Endometrium (tissue), 2 donors: ENCODE measurements at regions not wholly inside any gene's neighbourhood (a gene's known extent, or its start where the extent isn't known, plus 50 kb on each side); places are given as distances from the start of the nearest gene placed in this dataset.
"Not testable (repeated sequence)": the region's sequence is repeated elsewhere in the genome, so short reads cannot be mapped to it uniquely, and the experiment has no call there.

Experiments
- FAIRE-seq: peaks from 2 replicates; lab custom pipeline; 2012; peaks lifted over from hg19 to GRCh38; lab: Jason Lieb, UNC
- donor health status: control.
- donor health status: control.

- FAIRE-seq, result no peak
Observed at GRCh38 chr1:30660241-30660640, 63.1 kb downstream of the MATN1 start.

- FAIRE-seq, result no peak
Observed at GRCh38 chr1:30659702-30660101, 63.7 kb downstream of the MATN1 start.

GRCh38 chr1:30658375-30658774, 65.0 kb downstream of the MATN1 start:
- FAIRE-seq, result not testable (repeated sequence)

GRCh38 chr1:30658014-30658336, 65.4 kb downstream of the MATN1 start:
- FAIRE-seq, result no peak

- FAIRE-seq, result no peak
Observed at GRCh38 chr1:30657131-30658013, 66.0 kb downstream of the MATN1 start.

GRCh38 chr1:30656171-30656940, 67.0 kb downstream of the MATN1 start:
- FAIRE-seq, result no peak

GRCh38 chr1:30655672-30656071, 67.7 kb downstream of the MATN1 start:
- FAIRE-seq, result no peak

GRCh38 chr1:30654188-30654587, 69.2 kb downstream of the MATN1 start:
- FAIRE-seq, result no peak

GRCh38 chr1:30652152-30652841, 71.1 kb downstream of the MATN1 start:
- FAIRE-seq, result no peak

GRCh38 chr1:30651395-30651794, 72.0 kb downstream of the MATN1 start:
- FAIRE-seq, result not testable (repeated sequence)

GRCh38 chr1:30650968-30651320, 72.4 kb downstream of the MATN1 start:
- no peak for FAIRE-seq

- FAIRE-seq, result no peak
Observed at GRCh38 chr1:30650038-30650967, 73.1 kb downstream of the MATN1 start.

GRCh38 chr1:30649321-30649991, 73.9 kb downstream of the MATN1 start:
- FAIRE-seq, result no peak

GRCh38 chr1:30648408-30649000, 74.9 kb downstream of the MATN1 start:
- no peak for FAIRE-seq

GRCh38 chr1:30645807-30646206, 77.6 kb downstream of the MATN1 start:
- FAIRE-seq, result no peak

- FAIRE-seq, result no peak
Observed at GRCh38 chr1:30642391-30643120, 80.8 kb downstream of the MATN1 start.

- FAIRE-seq, result no peak
Observed at GRCh38 chr1:30641572-30642353, 81.6 kb downstream of the MATN1 start.

- FAIRE-seq, result no peak
Observed at GRCh38 chr1:30639881-30640452, 83.4 kb downstream of the MATN1 start.

GRCh38 chr1:30638811-30639210, 84.6 kb downstream of the MATN1 start:
- FAIRE-seq, result no peak
